ENCODE measurements at regions not wholly inside any gene's neighbourhood (a gene's known extent, or its start where the extent isn't known, plus 50 kb on each side); places are given as distances from the start of the nearest gene placed in this dataset.

DNA sequence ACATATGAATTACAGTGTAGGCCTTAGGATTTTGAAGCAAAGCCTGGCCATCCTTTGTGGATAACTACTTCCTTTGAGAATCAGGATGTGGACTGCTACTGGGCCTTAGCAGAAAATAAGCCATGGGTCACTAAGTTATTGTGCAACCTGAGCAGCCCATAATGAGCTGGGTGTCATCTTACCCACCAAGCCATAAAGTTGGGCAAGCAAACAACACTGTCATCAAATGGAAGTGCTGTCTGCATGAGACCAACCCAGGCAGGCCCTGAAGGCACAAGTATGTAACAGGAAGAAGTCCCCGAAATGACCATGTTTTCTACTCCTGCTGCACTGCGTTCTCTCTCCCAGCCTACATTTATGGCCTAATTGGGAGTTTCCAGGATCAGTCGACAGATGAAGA, 205.6 kb upstream of the GGTLC1 start:
- H3K27me3 Mint-ChIP-seq = no peaks in the 10 kb centered on the region
- no peak overlapping the region for H3K27ac Mint-ChIP-seq
- no peak overlapping the region for H3K4me3 Mint-ChIP-seq
- peaks cover 4% of the 10 kb centered on the region for H3K9me3 Mint-ChIP-seq
- no peaks in the 10 kb centered on the region for H3K4me1 Mint-ChIP-seq (ENCODE audit: unreplicated experiment)
- DNase-seq (ENCODE audit: extremely low spot score, unreplicated experiment) = no peak
- no peaks in the 10 kb centered on the region for H3K36me3 Mint-ChIP-seq
- TF ChIP-seq, protein P1, sequence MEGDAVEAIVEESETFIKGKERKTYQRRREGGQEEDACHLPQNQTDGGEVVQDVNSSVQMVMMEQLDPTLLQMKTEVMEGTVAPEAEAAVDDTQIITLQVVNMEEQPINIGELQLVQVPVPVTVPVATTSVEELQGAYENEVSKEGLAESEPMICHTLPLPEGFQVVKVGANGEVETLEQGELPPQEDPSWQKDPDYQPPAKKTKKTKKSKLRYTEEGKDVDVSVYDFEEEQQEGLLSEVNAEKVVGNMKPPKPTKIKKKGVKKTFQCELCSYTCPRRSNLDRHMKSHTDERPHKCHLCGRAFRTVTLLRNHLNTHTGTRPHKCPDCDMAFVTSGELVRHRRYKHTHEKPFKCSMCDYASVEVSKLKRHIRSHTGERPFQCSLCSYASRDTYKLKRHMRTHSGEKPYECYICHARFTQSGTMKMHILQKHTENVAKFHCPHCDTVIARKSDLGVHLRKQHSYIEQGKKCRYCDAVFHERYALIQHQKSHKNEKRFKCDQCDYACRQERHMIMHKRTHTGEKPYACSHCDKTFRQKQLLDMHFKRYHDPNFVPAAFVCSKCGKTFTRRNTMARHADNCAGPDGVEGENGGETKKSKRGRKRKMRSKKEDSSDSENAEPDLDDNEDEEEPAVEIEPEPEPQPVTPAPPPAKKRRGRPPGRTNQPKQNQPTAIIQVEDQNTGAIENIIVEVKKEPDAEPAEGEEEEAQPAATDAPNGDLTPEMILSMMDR (conservative IDR thresholded peaks at IDR 0.05) = no peak

DNA sequence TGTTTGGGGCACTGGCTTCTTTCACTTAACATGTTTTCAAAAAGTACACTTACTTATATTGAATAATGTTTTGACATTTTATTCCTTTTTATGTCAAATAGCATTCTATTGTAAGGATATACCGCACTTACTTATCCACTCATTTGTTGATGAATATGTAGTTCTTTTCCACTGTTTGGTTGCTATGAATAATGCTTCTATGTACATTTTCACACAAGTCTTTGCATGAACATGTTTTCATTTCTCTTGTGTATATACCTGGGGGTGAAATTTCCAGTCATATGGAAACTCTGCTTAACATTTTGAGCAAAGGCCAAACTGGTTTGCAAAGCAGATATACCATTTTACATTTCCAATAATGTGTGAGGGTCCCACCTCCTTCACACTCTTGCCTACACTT, 202.3 kb upstream of the GGTLC1 start:
- TF ChIP-seq, protein P1 (conservative IDR thresholded peaks at IDR 0.05) = no peak
- H3K36me3 Mint-ChIP-seq = no peaks in the 10 kb centered on the region
- H3K27ac Mint-ChIP-seq = no peak overlapping the region
- no peaks in the 10 kb centered on the region for H3K4me1 Mint-ChIP-seq (ENCODE audit: unreplicated experiment)
- H3K27me3 Mint-ChIP-seq = no peaks in the 10 kb centered on the region
- H3K9me3 Mint-ChIP-seq = peaks cover 4% of the 10 kb centered on the region
- DNase-seq (ENCODE audit: extremely low spot score, unreplicated experiment) = no peak
- H3K4me3 Mint-ChIP-seq = no peak overlapping the region

DNA sequence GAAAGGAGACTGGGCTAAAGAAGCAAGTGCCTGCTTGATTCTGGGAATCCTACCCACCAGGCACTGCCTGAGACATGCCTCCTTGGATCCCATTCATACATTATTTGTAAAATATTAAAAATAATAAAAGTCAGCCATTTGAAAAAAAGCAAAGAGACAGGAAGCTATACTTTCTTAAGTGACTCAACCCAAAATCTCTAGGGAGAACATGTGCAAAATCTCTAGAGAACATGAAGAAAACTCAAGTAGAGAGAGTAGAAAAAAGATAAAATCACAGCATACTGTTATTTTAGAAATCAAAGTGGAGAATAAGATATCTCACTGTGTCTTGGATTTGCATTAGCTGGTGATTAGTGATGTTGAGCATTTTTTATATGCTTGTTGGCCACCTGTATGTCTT, 197.2 kb upstream of the GGTLC1 start:
- Mint-ChIP-seq H3K4me1 (ENCODE audit: unreplicated experiment) (no peaks in the 10 kb centered on the region), H3K9me3 (peaks cover 4% of the 10 kb centered on the region), H3K4me3 (no peak overlapping the region), H3K36me3 (no peaks in the 10 kb centered on the region), H3K27ac (no peak overlapping the region), H3K27me3 (peaks cover 8% of the 10 kb centered on the region)
- no peak for DNase-seq (ENCODE audit: extremely low spot score, unreplicated experiment)
- TF ChIP-seq, protein P1 (conservative IDR thresholded peaks at IDR 0.05) = no peak

GRCh38 chr20:24181151-24181550, 192.6 kb upstream of the GGTLC1 start:
- Mint-ChIP-seq H3K9me3 (no peaks in the 10 kb centered on the region), H3K4me1 (ENCODE audit: unreplicated experiment) (no peaks in the 10 kb centered on the region), H3K4me3 (no peak overlapping the region), H3K36me3 (no peaks in the 10 kb centered on the region), H3K27ac (no peak overlapping the region), H3K27me3 (peaks cover 14% of the 10 kb centered on the region)
- DNase-seq (ENCODE audit: extremely low spot score, unreplicated experiment) = no peak
- TF ChIP-seq, protein P1 (conservative IDR thresholded peaks at IDR 0.05) = no peak

- Mint-ChIP-seq H3K36me3 (no peaks in the 10 kb centered on the region), H3K4me3 (no peak overlapping the region), H3K9me3 (peaks cover 6% of the 10 kb centered on the region), H3K27me3 (peaks cover 3% of the 10 kb centered on the region), H3K4me1 (ENCODE audit: unreplicated experiment) (peaks cover 18% of the 10 kb centered on the region), H3K27ac (no peak overlapping the region)
- TF ChIP-seq, protein P1 (conservative IDR thresholded peaks at IDR 0.05) = no peak
- no peak for DNase-seq (ENCODE audit: extremely low spot score, unreplicated experiment)
Observed at GRCh38 chr20:24169256-24169655, 180.7 kb upstream of the GGTLC1 start.

- Mint-ChIP-seq H3K9me3 (peaks cover 6% of the 10 kb centered on the region), H3K36me3 (no peaks in the 10 kb centered on the region), H3K4me3 (no peak overlapping the region), H3K4me1 (ENCODE audit: unreplicated experiment) (peaks cover 18% of the 10 kb centered on the region), H3K27me3 (peaks cover 3% of the 10 kb centered on the region), H3K27ac (no peak overlapping the region)
- DNase-seq (ENCODE audit: extremely low spot score, unreplicated experiment) = no peak
- TF ChIP-seq, protein P1 (conservative IDR thresholded peaks at IDR 0.05) = no peak
Observed at GRCh38 chr20:24166412-24166811, 177.8 kb upstream of the GGTLC1 start.
